Neuronal stem cell (in vitro differentiated cells): ENCODE measurements at regions not wholly inside any gene's neighbourhood (a gene's known extent, or its start where the extent isn't known, plus 50 kb on each side); places are given as distances from the start of the nearest gene placed in this dataset.
"Not testable (repeated sequence)": the region's sequence is repeated elsewhere in the genome, so short reads cannot be mapped to it uniquely, and the experiment has no call there.

Source experiments
- DNase-seq: peaks from one replicate; pipeline ENCODE4 v3.0.0-alpha.2; 2013; ENCODE audit warnings: low spot score
- H2AFZ ChIP-seq: one replicate; pipeline ENCODE4 v1.6.1; 2013; ENCODE audit warnings: mild to moderate bottlenecking, low read length, inconsistent platforms
- H2AK5ac ChIP-seq: 2 replicates; pipeline ENCODE4 v1.6.1; 2013; ENCODE audit warnings: low read depth, mild to moderate bottlenecking, inconsistent platforms, low read length, moderate library complexity, mixed read lengths
- H2BK120ac ChIP-seq: 2 replicates; pipeline ENCODE4 v1.6.1; 2013; ENCODE audit warnings: low read depth, mild to moderate bottlenecking, inconsistent platforms, low read length, moderate library complexity, mixed read lengths
- H2BK12ac ChIP-seq: one replicate; pipeline ENCODE4 v1.6.1; 2013; ENCODE audit warnings: low read length, inconsistent platforms
- H2BK15ac ChIP-seq: 2 replicates; pipeline ENCODE4 v1.6.1; 2013; ENCODE audit warnings: mild to moderate bottlenecking, low read length, inconsistent platforms, mixed read lengths
- H2BK5ac ChIP-seq: one replicate; pipeline ENCODE4 v1.6.1; 2013; ENCODE audit warnings: inconsistent platforms, mild to moderate bottlenecking, low read length, moderate library complexity
- H3K14ac ChIP-seq: one replicate; pipeline ENCODE4 v1.6.1; 2013; ENCODE audit warnings: low read length, inconsistent platforms
- H3K18ac ChIP-seq: 2 replicates; pipeline ENCODE4 v1.6.1; 2013; ENCODE audit warnings: low read length, inconsistent platforms
- H3K23ac ChIP-seq: 2 replicates; pipeline ENCODE4 v1.6.1; 2013; ENCODE audit warnings: low read depth, mild to moderate bottlenecking, mixed read lengths, low read length, inconsistent platforms; ENCODE audit not compliant: poor library complexity
- H3K27ac ChIP-seq: replicated peaks from 3 replicates; pipeline ENCODE4 v1.5.1; 2013; ENCODE audit warnings: low read length, inconsistent platforms
- H3K27me3 ChIP-seq, 3 experiments: 2 replicates each; pipeline ENCODE4 v1.6.1; 2013; ENCODE audit warnings: low read length in 3 of 3, mild to moderate bottlenecking in 2 of 3, inconsistent platforms in 1 of 3, low read depth in 1 of 3, mixed read lengths in 1 of 3, moderate library complexity in 1 of 3; ENCODE audit not compliant: control insufficient read depth in 3 of 3, insufficient read depth in 3 of 3
- H3K36me3 ChIP-seq, 2 donors: replicated peaks in 1 of 2; 2 replicates each; pipeline ENCODE4 v1.6.1; 2013; ENCODE audit warnings: low read length in 2 of 2; ENCODE audit not compliant: control insufficient read depth in 2 of 2, insufficient read depth in 2 of 2
- H3K4ac ChIP-seq: 2 replicates; pipeline ENCODE4 v1.6.1; 2013; ENCODE audit warnings: inconsistent platforms, mild to moderate bottlenecking, low read length, moderate library complexity
- H3K4me1 ChIP-seq, 2 donors: 1 replicate in 1 of 2; 2 replicates in 1 of 2; pipeline ENCODE4 v1.6.1; 2013; ENCODE audit warnings: low read length in 2 of 2, low read depth in 1 of 2; ENCODE audit not compliant: control insufficient read depth in 2 of 2, insufficient read depth in 1 of 2
- H3K4me2 ChIP-seq: one replicate; pipeline ENCODE4 v1.6.1; 2013; ENCODE audit warnings: mild to moderate bottlenecking, low read length, inconsistent platforms; ENCODE audit not compliant: insufficient read depth, poor library complexity, severe bottlenecking
- H3K4me3 ChIP-seq, 2 donors: 2 replicates each; pipeline ENCODE4 v1.5.1; 2013; ENCODE audit warnings: low read length in 2 of 2, mild to moderate bottlenecking in 2 of 2, inconsistent platforms in 1 of 2, moderate library complexity in 1 of 2
- H3K79me1 ChIP-seq: one replicate; pipeline ENCODE4 v1.6.1; 2013; ENCODE audit warnings: low read depth, mild to moderate bottlenecking, inconsistent platforms, low read length, moderate library complexity
- H3K9ac ChIP-seq: one replicate; pipeline ENCODE4 v1.6.1; 2013; ENCODE audit warnings: mild to moderate bottlenecking, low read depth, low read length, inconsistent platforms; ENCODE audit not compliant: poor library complexity
- H3K9me3 ChIP-seq, 2 donors: replicated peaks in 1 of 2; 2 replicates each; pipeline versions ENCODE3 to v1.6.1; 2013; ENCODE audit warnings: low read length in 2 of 2, mild to moderate bottlenecking in 2 of 2, inconsistent platforms in 1 of 2, low read depth in 1 of 2, mixed read lengths in 1 of 2, moderate library complexity in 1 of 2; ENCODE audit not compliant: control insufficient read depth in 2 of 2, insufficient read depth in 1 of 2
- H4K8ac ChIP-seq: one replicate; pipeline ENCODE4 v1.6.1; 2013; ENCODE audit warnings: low read depth, mild to moderate bottlenecking, inconsistent platforms, low read length, moderate library complexity
- H4K91ac ChIP-seq: one replicate; pipeline ENCODE4 v1.6.1; 2013; ENCODE audit warnings: low read length, low read depth, mild to moderate bottlenecking, inconsistent platforms; ENCODE audit not compliant: poor library complexity
- WGBS, 2 donors: extraction: QIAGEN DNeasy Blood & Tissue Kit; methylation state at CpG; one replicate each; pipeline ENCODE4 v1.1.7; 2013; ENCODE audit warnings: missing lambda C conversion rate in 2 of 2, mixed read lengths in 1 of 2; ENCODE audit not compliant: insufficient read length in 2 of 2, insufficient replicate concordance in 1 of 2; ENCODE audit errors: extremely low coverage in 2 of 2; 5-methylcytosine and 5-hydroxymethylcytosine counted together

DNA sequence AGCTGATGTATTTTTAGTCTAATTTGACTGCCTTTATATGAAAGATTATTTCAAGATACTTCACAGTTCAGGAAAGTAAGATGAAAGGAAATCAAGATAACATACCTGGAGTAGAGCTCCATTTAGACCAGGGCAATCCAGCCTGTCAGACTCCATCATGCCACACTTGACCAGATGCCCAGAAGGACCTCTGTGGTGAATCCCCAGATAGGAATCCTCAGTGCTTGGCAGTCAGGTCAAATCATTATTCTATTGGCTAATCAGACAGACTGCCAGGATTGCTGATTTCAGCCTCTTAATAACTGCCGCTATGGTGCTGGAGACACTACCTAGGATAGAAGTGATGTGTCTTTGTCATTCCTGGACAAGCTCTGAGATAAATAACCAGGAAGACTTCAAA lies 404.2 kb downstream of the STK39 start:
- Histone ChIP-seq H4K91ac (no peak overlapping the region), H3K4me2 (no peak overlapping the region), H3K27me3 (no peaks in the 10 kb centered on the region), H4K8ac (no peak overlapping the region), H2BK12ac (no peak overlapping the region), H3K23ac (no peak overlapping the region), H3K79me1 (no peaks in the 10 kb centered on the region), H2BK5ac (no peak overlapping the region), H3K9ac (no peak overlapping the region), H3K4me3 (no peak overlapping the region), H3K18ac (no peak overlapping the region), H2BK120ac (no peak overlapping the region), H3K4me1 (peaks cover 0 to 10% of the 10 kb centered on the region in 2 donors), H3K4ac (no peak overlapping the region), H2AFZ (no peak overlapping the region), H2BK15ac (no peak overlapping the region), H3K9me3 (peaks cover 0 to 2% of the 10 kb centered on the region in 2 donors), H3K14ac (no peak overlapping the region), H2AK5ac (no peak overlapping the region), H3K27ac (no peak overlapping the region), H3K36me3 (no peaks in the 10 kb centered on the region)
- WGBS, 2 donors, result no CpG with 5 or more reads among the region's 1 CpG
- no peak for DNase-seq

DNA sequence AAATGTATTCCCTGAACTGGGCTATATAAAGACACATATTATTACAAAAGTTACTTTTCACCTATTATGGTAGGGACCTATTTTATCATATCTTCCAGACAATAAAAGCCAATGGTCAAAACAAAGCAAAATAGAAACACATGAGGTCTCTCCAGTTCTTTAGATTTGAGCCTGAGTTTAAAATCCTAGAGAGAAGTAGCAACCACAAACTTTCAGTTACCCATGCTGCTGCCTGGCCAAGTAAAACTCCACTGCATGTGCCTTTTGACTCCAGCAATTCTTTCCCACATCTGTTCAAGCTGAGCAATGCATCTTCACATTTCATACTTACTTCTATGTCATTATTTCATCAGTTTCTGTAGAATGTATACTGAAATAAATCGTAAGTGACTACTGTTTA lies 405.3 kb downstream of the STK39 start:
- no peaks in the 10 kb centered on the region for H3K36me3 ChIP-seq
- H2BK120ac ChIP-seq, result no peak overlapping the region
- no peak for DNase-seq
- H3K18ac ChIP-seq, result no peak overlapping the region
- H2BK5ac ChIP-seq, result no peak overlapping the region
- no CpG with 5 or more reads among the region's 1 CpG for WGBS, 2 donors
- no peak overlapping the region for H3K4me2 ChIP-seq
- H3K9ac ChIP-seq, result no peak overlapping the region
- H3K4ac ChIP-seq, result no peak overlapping the region
- H3K4me1 ChIP-seq, result peaks cover 0 to 10% of the 10 kb centered on the region in 2 donors
- no peaks in the 10 kb centered on the region for H3K79me1 ChIP-seq
- H3K4me3 ChIP-seq, result no peak overlapping the region
- H4K91ac ChIP-seq, result no peak overlapping the region
- no peak overlapping the region for H3K14ac ChIP-seq
- H2BK12ac ChIP-seq, result no peak overlapping the region
- no peaks in the 10 kb centered on the region for H3K9me3 ChIP-seq
- no peak overlapping the region for H2AK5ac ChIP-seq
- no peak overlapping the region for H2BK15ac ChIP-seq
- no peaks in the 10 kb centered on the region for H3K27me3 ChIP-seq
- H4K8ac ChIP-seq, result no peak overlapping the region
- no peak overlapping the region for H3K23ac ChIP-seq
- no peak overlapping the region for H2AFZ ChIP-seq
- no peak overlapping the region for H3K27ac ChIP-seq

DNA sequence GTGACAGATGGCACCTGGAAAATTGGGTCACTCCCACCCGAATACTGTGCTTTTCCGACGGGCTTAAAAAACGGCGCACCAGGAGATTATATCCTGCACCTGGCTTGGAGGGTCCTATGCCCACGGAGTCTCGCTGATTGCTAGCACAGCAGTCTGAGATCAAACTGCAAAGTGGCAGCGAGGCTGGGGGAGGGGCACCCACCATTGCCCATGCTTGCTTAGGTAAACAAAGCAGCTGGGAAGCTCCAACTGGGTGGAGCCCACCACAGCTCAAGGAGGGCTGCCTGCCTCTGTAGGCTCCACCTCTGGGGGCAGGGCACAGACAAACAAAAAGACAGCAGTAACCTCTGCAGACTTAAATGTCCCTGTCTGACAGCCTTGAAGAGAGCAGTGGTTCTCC lies 412.1 kb downstream of the STK39 start:
- H2AFZ ChIP-seq, H3K14ac ChIP-seq, H3K27me3 ChIP-seq, H2BK12ac ChIP-seq, DNase-seq, H2AK5ac ChIP-seq, H2BK120ac ChIP-seq, H3K4ac ChIP-seq, H3K4me3 ChIP-seq, H3K36me3 ChIP-seq, H3K4me1 ChIP-seq, H3K18ac ChIP-seq, H3K9ac ChIP-seq, H3K27ac ChIP-seq, H2BK5ac ChIP-seq, H4K8ac ChIP-seq, H3K9me3 ChIP-seq, H4K91ac ChIP-seq, H2BK15ac ChIP-seq, H3K23ac ChIP-seq, H3K4me2 ChIP-seq, H3K79me1 ChIP-seq: not testable (repeated sequence)
- no CpG with 5 or more reads among the region's 8 CpGs for WGBS, 2 donors

DNA sequence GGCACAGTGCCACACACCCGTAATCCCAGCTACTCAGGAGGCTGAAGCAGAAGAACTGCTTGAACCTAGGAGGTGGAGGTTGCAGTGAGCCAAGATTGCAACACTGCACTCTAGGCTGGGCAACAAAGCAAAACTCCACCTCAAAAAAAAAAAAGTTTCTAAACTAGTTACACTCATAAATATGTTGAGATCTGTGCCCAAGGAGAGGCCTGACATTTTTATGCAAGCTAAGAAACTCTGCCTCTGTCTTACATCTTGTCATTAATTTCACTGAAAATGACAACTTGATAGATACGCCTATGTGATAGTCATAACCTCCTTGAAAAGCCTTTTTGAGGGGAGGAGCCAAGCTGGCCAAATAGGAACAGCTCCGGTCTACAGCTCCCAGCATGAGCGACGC lies 412.7 kb downstream of the STK39 start:
- Histone ChIP-seq H3K36me3 (peaks cover 0 to 2% of the 10 kb centered on the region in 2 donors), H2BK120ac (no peak overlapping the region), H3K79me1 (no peaks in the 10 kb centered on the region), H2BK12ac (no peak overlapping the region), H2AK5ac (no peak overlapping the region), H3K14ac (no peak overlapping the region), H2BK15ac (no peak overlapping the region), H3K4ac (no peak overlapping the region), H2BK5ac (no peak overlapping the region), H3K27me3 (no peaks in the 10 kb centered on the region), H3K9ac (no peak overlapping the region), H4K8ac (no peak overlapping the region), H3K4me3 (no peak overlapping the region), H3K27ac (no peak overlapping the region), H3K4me1 (no peaks in the 10 kb centered on the region), H2AFZ (no peak overlapping the region), H3K18ac (no peak overlapping the region), H3K4me2 (no peak overlapping the region), H4K91ac (no peak overlapping the region), H3K23ac (no peak overlapping the region), H3K9me3 (peaks cover 0 to 2% of the 10 kb centered on the region in 2 donors)
- WGBS, 2 donors, result no CpG with 5 or more reads among the region's 5 CpGs
- DNase-seq, result no peak
